Thymus (tissue), 11 donors: ENCODE measurements at regions not wholly inside any gene's neighbourhood (a gene's known extent, or its start where the extent isn't known, plus 50 kb on each side); places are given as distances from the start of the nearest gene placed in this dataset.

Experiments used
- DNase-seq, 9 donors: peaks; one replicate each; pipeline ENCODE4 v3.0.0-alpha.2; 2013; ENCODE audit warnings: low spot score in 9 of 9, low read depth in 6 of 9, missing footprints in 1 of 9
- H3K27ac ChIP-seq, 2 donors: one replicate each; pipeline ENCODE4 v1.5.1; 2013; ENCODE audit warnings: control low read depth in 1 of 2, low read depth in 1 of 2, low read length in 1 of 2, mild to moderate bottlenecking in 1 of 2, moderate library complexity in 1 of 2
- H3K27me3 ChIP-seq, 2 donors: one replicate each; pipeline ENCODE4 v1.5.1; 2013; ENCODE audit warnings: low read length in 1 of 2; ENCODE audit not compliant: control insufficient read depth in 2 of 2, insufficient read depth in 1 of 2
- H3K36me3 ChIP-seq, 2 donors: one replicate each; pipeline ENCODE4 v1.5.1; 2013; ENCODE audit warnings: low read length in 1 of 2, mild to moderate bottlenecking in 1 of 2, moderate library complexity in 1 of 2; ENCODE audit not compliant: control insufficient read depth in 2 of 2, insufficient read depth in 2 of 2
- H3K4me1 ChIP-seq, 2 donors: one replicate each; pipeline ENCODE4 v1.5.1; 2013; ENCODE audit warnings: low read length in 2 of 2; ENCODE audit not compliant: control insufficient read depth in 2 of 2, insufficient read depth in 2 of 2
- H3K4me3 ChIP-seq, 2 donors: one replicate each; pipeline ENCODE4 v1.5.1; 2013; ENCODE audit warnings: low read length in 2 of 2, control low read depth in 1 of 2, mild to moderate bottlenecking in 1 of 2
- H3K9me3 ChIP-seq, 2 donors: one replicate each; pipeline ENCODE4 v1.5.1; 2013; ENCODE audit warnings: low read length in 1 of 2, mild to moderate bottlenecking in 1 of 2; ENCODE audit not compliant: control insufficient read depth in 2 of 2, insufficient read depth in 1 of 2
- WGBS: extraction: QIAGEN DNeasy Blood & Tissue Kit; methylation state at CpG from one replicate; pipeline ENCODE4 v1.1.7; 2013; 5-methylcytosine and 5-hydroxymethylcytosine counted together
- donor health status: healthy.

- no peak overlapping the region for H3K4me3 ChIP-seq
- no peaks in the 10 kb centered on the region for H3K36me3 ChIP-seq
- H3K27me3 ChIP-seq: peaks cover 0 to 17% of the 10 kb centered on the region in 2 donors
- H3K4me1 ChIP-seq: no peaks in the 10 kb centered on the region
- H3K9me3 ChIP-seq: peaks cover 0 to 4% of the 10 kb centered on the region in 2 donors
- 69% methylated on average over 19 of the region's 19 CpGs for WGBS
- no peak overlapping the region for H3K27ac ChIP-seq
- DNase-seq: no peak
These were observed 53.2 kb upstream of the NECTIN1 start for GRCh38 chr11:119782006-119782738.

- Histone ChIP-seq H3K9me3 (peaks cover 0 to 4% of the 10 kb centered on the region in 2 donors), H3K27me3 (peaks cover 0 to 15% of the 10 kb centered on the region in 2 donors), H3K36me3 (no peaks in the 10 kb centered on the region), H3K4me1 (no peaks in the 10 kb centered on the region), H3K27ac (no peak overlapping the region), H3K4me3 (no peak overlapping the region)
- WGBS: 90% methylated on average over 2 of the region's 2 CpGs
- no peak for DNase-seq
These were observed 51.4 kb upstream of the NECTIN1 start for GRCh38 chr11:119780222-119780953.

GRCh38 chr11:119779195-119780071 is 50.4 kb upstream of the NECTIN1 start:
- 56% methylated on average over 22 of the region's 22 CpGs for WGBS
- H3K36me3 ChIP-seq: no peaks in the 10 kb centered on the region
- no peak overlapping the region for H3K27ac ChIP-seq
- H3K27me3 ChIP-seq: peaks cover 0 to 15% of the 10 kb centered on the region in 2 donors
- peaks cover 0 to 4% of the 10 kb centered on the region in 2 donors for H3K9me3 ChIP-seq
- H3K4me1 ChIP-seq: no peaks in the 10 kb centered on the region
- DNase-seq: no peak
- no peak overlapping the region for H3K4me3 ChIP-seq
